ENCODE measurements at regions not wholly inside any gene's neighbourhood (a gene's known extent, or its start where the extent isn't known, plus 50 kb on each side); places are given as distances from the start of the nearest gene placed in this dataset.

GRCh38 chr9:81207651-81208050 is 481.7 kb downstream of the TLE1 start:
- no peak overlapping the region for H3K27ac ChIP-seq
- H3K27me3 ChIP-seq: no peaks in the 10 kb centered on the region
- no peaks in the 10 kb centered on the region for H4K20me1 ChIP-seq
- H3K9me3 ChIP-seq (replicated peaks in 1 of 11): peaks cover 0 to 5% (median 0%) of the 10 kb centered on the region in 11 experiments; a peak in 1 of 22 replicates
- no peak overlapping the region for H3K4me2 ChIP-seq
- H3K36me3 ChIP-seq: no peaks in the 10 kb centered on the region
- H3K4me3 ChIP-seq: no peak overlapping the region
- TF ChIP-seq Cebpa-rat (IDR thresholded peaks at IDR 0.05): no peak
- no peaks in the 10 kb centered on the region for H3K4me1 ChIP-seq
- H3K9ac ChIP-seq: no peak overlapping the region

GRCh38 chr9:81202292-81202691 is 487.1 kb downstream of the TLE1 start:
- H3K4me2 ChIP-seq: no peak overlapping the region
- H3K9me3 ChIP-seq (replicated peaks in 1 of 11): peaks cover 0 to 6% (median 0%) of the 10 kb centered on the region in 11 experiments; a peak in 1 of 22 replicates
- TF ChIP-seq Cebpa-rat (IDR thresholded peaks at IDR 0.05): no peak
- H4K20me1 ChIP-seq: no peaks in the 10 kb centered on the region
- H3K9ac ChIP-seq: no peak overlapping the region
- no peak overlapping the region for H3K27ac ChIP-seq
- no peaks in the 10 kb centered on the region for H3K27me3 ChIP-seq
- no peak overlapping the region for H3K4me3 ChIP-seq
- no peaks in the 10 kb centered on the region for H3K36me3 ChIP-seq
- H3K4me1 ChIP-seq: no peaks in the 10 kb centered on the region

- H3K4me3 ChIP-seq: no peak overlapping the region
- no peaks in the 10 kb centered on the region for H3K4me1 ChIP-seq
- no peaks in the 10 kb centered on the region for H3K27me3 ChIP-seq
- no peak for TF ChIP-seq Cebpa-rat (IDR thresholded peaks at IDR 0.05)
- no peaks in the 10 kb centered on the region for H4K20me1 ChIP-seq
- H3K27ac ChIP-seq: no peak overlapping the region
- no peak overlapping the region for H3K9ac ChIP-seq
- H3K9me3 ChIP-seq (replicated peaks in 1 of 11): peaks cover 5 to 22% (median 12%) of the 10 kb centered on the region in 11 experiments; a peak in 17 of 22 replicates
- no peak overlapping the region for H3K4me2 ChIP-seq
- no peaks in the 10 kb centered on the region for H3K36me3 ChIP-seq
Measured at GRCh38 chr9:81195206-81195605, 494.1 kb downstream of the TLE1 start.

GRCh38 chr9:81193362-81194339 is 495.7 kb downstream of the TLE1 start:
- no peaks in the 10 kb centered on the region for H3K4me1 ChIP-seq
- H4K20me1 ChIP-seq: no peaks in the 10 kb centered on the region
- no peaks in the 10 kb centered on the region for H3K27me3 ChIP-seq
- no peak overlapping the region for H3K9ac ChIP-seq
- no peak overlapping the region for H3K4me2 ChIP-seq
- TF ChIP-seq Cebpa-rat (IDR thresholded peaks at IDR 0.05): no peak
- no peaks in the 10 kb centered on the region for H3K36me3 ChIP-seq
- no peak overlapping the region for H3K4me3 ChIP-seq
- H3K27ac ChIP-seq: no peak overlapping the region
- H3K9me3 ChIP-seq (replicated peaks in 1 of 11): peaks cover 5 to 26% (median 12%) of the 10 kb centered on the region in 11 experiments; a peak in 17 of 22 replicates

DNA sequence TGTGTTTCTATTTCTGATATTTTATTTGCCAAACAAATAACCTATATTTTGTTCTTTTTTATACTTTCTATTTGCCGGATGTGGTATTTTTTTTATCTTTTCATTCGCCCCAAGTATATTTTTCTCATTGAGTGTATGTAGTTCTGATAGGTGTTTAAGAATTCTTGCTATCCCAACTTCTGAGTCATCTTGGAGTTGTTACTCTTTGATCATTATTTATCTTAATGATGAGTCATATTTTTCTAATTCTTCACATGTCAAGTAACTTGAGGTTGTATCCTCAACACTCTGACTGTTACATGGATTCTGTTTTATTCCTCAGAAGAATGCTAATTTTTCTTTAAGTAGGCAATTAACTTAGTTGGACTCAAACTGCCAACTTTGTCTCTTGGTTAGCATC is 498.1 kb downstream of the TLE1 start:
- no peaks in the 10 kb centered on the region for H3K4me1 ChIP-seq
- no peaks in the 10 kb centered on the region for H3K27me3 ChIP-seq
- no peak overlapping the region for H3K4me2 ChIP-seq
- H3K9me3 ChIP-seq (replicated peaks in 1 of 11): peaks cover 5 to 26% (median 12%) of the 10 kb centered on the region in 11 experiments; a peak in 17 of 22 replicates
- H3K9ac ChIP-seq: no peak overlapping the region
- no peak overlapping the region for H3K4me3 ChIP-seq
- H3K36me3 ChIP-seq: no peaks in the 10 kb centered on the region
- TF ChIP-seq Cebpa-rat (IDR thresholded peaks at IDR 0.05): no peak
- no peak overlapping the region for H3K27ac ChIP-seq
- no peaks in the 10 kb centered on the region for H4K20me1 ChIP-seq

GRCh38 chr9:81190659-81191058 is 498.7 kb downstream of the TLE1 start:
- no peaks in the 10 kb centered on the region for H3K36me3 ChIP-seq
- no peak overlapping the region for H3K9ac ChIP-seq
- H4K20me1 ChIP-seq: no peaks in the 10 kb centered on the region
- no peak for TF ChIP-seq Cebpa-rat (IDR thresholded peaks at IDR 0.05)
- H3K4me2 ChIP-seq: no peak overlapping the region
- H3K4me1 ChIP-seq: no peaks in the 10 kb centered on the region
- no peak overlapping the region for H3K27ac ChIP-seq
- peaks cover 5 to 26% (median 12%) of the 10 kb centered on the region in 11 experiments; a peak in 17 of 22 replicates for H3K9me3 ChIP-seq (replicated peaks in 1 of 11)
- no peak overlapping the region for H3K4me3 ChIP-seq
- H3K27me3 ChIP-seq: no peaks in the 10 kb centered on the region

DNA sequence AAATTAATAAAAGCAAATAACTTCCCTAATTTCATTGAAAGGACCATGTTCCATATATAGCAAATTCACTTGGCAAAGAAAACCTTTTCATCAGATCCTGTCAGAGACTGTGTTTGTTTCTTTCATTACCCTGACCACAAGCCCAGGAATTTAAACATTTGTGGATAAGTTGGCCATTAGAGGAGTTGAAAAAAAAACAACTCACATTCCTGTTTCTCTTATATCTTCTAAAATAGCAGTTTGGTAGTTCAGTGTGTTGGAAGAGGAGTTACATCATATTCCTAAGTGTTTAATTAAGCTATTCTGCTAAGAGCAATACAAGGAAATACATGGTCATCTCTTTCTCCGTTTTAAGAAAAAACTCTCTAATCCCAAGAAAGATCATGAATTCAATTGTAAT is 505.6 kb downstream of the TLE1 start:
- TF ChIP-seq Cebpa-rat (IDR thresholded peaks at IDR 0.05): no peak

GRCh38 chr9:81182431-81182830 is 506.9 kb downstream of the TLE1 start:
- H3K9me3 ChIP-seq (replicated peaks in 1 of 11): peaks cover 0 to 8% (median 5%) of the 10 kb centered on the region in 11 experiments; a peak in 4 of 22 replicates
- H3K4me1 ChIP-seq: peaks cover 0 to 9% (median 6%) of the 10 kb centered on the region in 10 experiments; a peak in 10 of 20 replicates
- no peak overlapping the region for H3K27ac ChIP-seq
- no peak for TF ChIP-seq Cebpa-rat (IDR thresholded peaks at IDR 0.05)
- H3K4me3 ChIP-seq: no peak overlapping the region
- no peak overlapping the region for H3K9ac ChIP-seq
- no peaks in the 10 kb centered on the region for H3K27me3 ChIP-seq
- H4K20me1 ChIP-seq: no peaks in the 10 kb centered on the region
- H3K4me2 ChIP-seq: peak overlapping the region in 7 of 11 experiments; percentile 3 to 49 (median 41); a peak in 11 of 22 replicates
- no peaks in the 10 kb centered on the region for H3K36me3 ChIP-seq

More for the DNA sequence above, 505.6 kb downstream of the TLE1 start:
- H3K4me1 ChIP-seq: peaks cover 0 to 9% (median 6%) of the 10 kb centered on the region in 10 experiments; a peak in 10 of 20 replicates
- no peak overlapping the region for H3K27ac ChIP-seq
- H3K9me3 ChIP-seq (replicated peaks in 1 of 11): peaks cover 0 to 5% (median 2%) of the 10 kb centered on the region in 11 experiments; a peak in 4 of 22 replicates
- H3K9ac ChIP-seq: no peak overlapping the region
- H3K36me3 ChIP-seq: no peaks in the 10 kb centered on the region
- H3K27me3 ChIP-seq: no peaks in the 10 kb centered on the region
- no peak overlapping the region for H3K4me3 ChIP-seq
- no peak overlapping the region for H3K4me2 ChIP-seq
- H4K20me1 ChIP-seq: no peaks in the 10 kb centered on the region

GRCh38 chr9:81174023-81174422 is 515.3 kb downstream of the TLE1 start:
- no peak overlapping the region for H3K4me3 ChIP-seq
- no peak overlapping the region for H3K4me2 ChIP-seq
- no peaks in the 10 kb centered on the region for H3K27me3 ChIP-seq
- H3K9ac ChIP-seq: no peak overlapping the region
- H4K20me1 ChIP-seq: no peaks in the 10 kb centered on the region
- H3K36me3 ChIP-seq: no peaks in the 10 kb centered on the region
- no peak for TF ChIP-seq Cebpa-rat (IDR thresholded peaks at IDR 0.05)
- no peak overlapping the region for H3K27ac ChIP-seq
- H3K9me3 ChIP-seq (replicated peaks in 1 of 11): peaks cover 4 to 18% (median 15%) of the 10 kb centered on the region in 11 experiments; a peak in 14 of 22 replicates
- H3K4me1 ChIP-seq: no peaks in the 10 kb centered on the region

All from BLaER1 treated with 17β-estradiol and CSF1 and Interleukin-3, amounts not matched to agents 10 nM and 100 nM (cell line).